ENCODE measurements at regions not wholly inside any gene's neighbourhood (a gene's known extent, or its start where the extent isn't known, plus 50 kb on each side); places are given as distances from the start of the nearest gene placed in this dataset.
"Not testable (repeated sequence)": the region's sequence is repeated elsewhere in the genome, so short reads cannot be mapped to it uniquely, and the experiment has no call there.

DNA sequence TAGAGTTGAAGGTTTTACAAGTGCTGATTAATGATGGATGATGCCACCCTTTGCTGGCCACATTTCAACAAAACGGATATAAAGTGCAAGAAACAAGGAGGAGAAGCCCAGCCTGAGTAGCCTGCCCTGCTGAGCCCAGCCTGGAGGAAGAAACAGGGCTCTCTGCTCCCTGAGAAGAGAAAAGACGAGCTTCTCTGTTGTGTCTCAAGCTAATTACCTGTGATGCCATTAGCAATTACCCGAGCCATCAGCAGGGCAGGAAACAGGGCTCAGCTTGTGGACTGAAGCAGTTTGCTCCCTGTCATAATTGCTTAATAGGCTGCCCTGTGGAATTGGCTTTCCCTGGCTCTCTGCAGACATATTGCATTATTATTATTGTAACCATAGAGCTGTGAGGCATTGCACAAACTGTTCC lies 709.3 kb upstream of the AUTS2 start:
- no peak for DNase-seq

DNA sequence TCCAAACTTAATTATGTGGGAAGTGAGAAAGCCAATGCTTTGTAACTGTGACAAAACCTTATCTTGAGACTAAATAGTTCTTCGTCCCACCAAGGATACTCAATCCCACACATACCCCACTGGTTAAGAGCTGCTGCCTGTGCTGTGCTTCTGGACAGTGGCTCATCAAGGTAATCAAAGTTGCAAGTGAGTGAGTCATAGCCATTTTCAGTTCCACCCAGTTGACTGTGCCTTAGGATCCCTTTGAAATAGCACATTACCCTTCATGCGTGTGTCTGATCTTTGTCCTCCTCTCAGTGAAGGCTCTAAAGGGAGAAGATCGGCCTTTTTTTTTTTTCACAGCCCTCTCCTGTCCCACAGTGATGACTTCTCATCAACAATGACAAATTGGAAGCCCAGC lies 706.0 kb upstream of the AUTS2 start:
- DNase-seq: no peak

DNA sequence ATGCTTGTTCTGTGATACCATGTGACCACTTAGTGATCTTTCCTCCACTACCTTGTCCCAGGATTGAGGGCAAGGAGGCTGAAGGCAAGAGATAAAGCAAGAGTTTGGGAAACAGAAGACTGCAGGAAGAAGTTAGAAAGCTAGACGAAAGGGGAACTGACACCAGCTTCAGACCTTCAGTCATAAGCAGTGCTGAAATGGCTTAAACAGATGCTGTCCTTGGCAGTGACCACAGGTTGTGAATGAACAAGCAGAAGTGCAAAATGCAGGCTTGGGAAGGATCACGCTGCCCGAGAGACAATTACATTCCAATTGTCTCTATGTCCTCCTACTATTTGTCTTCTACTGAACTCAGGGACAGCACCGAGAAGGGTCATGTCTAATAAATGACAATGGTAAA lies 704.9 kb upstream of the AUTS2 start:
- DNase-seq: no peak

DNA sequence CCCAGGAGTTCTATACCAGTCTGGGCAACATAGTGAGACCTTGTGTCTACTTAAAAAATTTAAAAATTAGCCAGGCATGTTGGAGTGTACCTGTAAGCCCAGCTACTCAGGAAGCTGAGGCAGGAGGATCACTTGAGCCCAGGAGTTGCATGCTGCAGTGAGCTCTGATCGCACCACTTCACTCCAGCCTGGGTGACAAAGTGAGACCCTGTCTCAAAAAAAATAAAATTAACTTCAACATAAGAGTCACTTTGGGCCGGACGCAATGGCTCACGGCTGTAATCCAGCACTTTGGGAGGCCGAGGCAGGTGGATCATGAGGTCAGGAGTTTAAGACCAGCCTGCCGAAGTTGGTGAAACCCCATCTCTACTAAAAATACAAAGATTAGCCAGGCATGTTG lies 699.1 kb upstream of the AUTS2 start:
- DNase-seq: not testable (repeated sequence)

DNA sequence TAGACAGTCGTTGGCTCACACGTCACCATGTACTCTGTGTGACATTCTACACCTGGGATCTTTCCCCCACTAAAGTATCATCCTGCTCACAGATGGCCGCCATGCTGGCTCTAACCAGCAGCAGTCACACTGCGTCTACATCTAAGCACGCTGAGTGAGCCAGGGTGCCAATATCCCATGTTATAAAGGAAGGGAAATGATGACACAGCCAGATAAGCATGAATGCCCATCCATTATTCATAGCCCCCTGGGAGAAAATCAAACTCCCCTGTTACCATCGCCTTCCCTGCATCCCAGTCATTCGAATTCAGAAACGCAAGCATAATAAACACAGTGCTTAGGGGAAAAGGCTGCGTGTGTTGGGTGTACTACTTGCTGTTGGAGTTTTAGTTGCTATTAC lies 698.2 kb upstream of the AUTS2 start:
- no peak for DNase-seq

DNA sequence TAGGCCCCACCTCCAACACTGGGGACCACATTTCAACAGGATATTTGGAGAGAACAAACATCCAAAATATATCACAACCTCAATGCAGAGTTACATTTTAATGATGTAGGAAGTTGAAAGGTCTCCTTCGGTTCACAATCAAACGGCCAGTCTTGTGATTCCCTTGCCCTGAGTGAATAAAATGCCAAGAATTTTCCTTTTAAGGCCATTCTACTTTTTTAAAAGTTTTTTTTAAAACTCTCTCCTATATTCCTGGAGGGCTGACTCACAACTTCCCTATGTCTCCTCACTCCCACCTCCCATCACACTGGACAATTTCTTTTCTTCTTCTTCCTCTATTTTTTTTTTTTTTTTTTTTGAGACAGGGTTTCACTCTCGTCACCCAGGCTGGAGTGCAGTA lies 693.6 kb upstream of the AUTS2 start:
- no peak for DNase-seq

DNA sequence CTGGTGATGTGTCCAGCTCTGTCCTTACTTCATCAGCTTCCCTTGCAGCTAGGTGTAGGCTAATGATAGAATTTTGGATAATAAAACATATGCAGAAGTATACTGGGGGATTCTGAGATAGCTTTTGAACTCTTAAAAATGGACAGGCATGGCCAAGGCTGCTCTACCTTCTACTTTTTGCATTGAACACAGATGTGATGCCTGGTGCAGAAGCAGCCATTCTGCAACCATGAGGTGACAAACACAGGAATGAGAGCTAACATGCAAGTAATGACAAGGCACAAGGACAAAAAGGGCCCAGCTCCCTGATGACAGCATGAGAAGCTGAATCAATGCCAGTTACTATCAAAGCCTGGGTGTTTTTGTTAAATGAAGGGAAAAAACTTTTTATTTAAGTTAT lies 686.5 kb upstream of the AUTS2 start:
- no peak for DNase-seq

DNA sequence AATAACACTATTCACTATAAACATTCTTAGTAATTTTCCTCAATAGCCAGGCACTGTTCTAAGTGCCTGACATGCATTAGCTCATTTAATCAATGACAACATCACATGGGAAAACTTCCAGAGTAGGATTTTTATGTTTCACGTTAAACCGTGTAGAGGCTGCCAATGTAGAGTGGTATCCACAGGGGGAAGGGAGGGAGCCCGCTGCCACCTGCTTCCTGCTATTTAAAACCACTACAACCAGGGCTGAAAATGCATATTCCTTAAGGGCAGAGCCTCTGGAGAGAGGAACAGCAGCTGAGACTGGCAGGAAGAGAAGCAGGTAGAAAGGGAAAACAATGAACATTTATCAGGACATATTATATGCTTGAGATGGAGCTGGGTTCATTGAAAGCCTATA lies 684.3 kb upstream of the AUTS2 start:
- DNase-seq: peak; percentile 35

DNA sequence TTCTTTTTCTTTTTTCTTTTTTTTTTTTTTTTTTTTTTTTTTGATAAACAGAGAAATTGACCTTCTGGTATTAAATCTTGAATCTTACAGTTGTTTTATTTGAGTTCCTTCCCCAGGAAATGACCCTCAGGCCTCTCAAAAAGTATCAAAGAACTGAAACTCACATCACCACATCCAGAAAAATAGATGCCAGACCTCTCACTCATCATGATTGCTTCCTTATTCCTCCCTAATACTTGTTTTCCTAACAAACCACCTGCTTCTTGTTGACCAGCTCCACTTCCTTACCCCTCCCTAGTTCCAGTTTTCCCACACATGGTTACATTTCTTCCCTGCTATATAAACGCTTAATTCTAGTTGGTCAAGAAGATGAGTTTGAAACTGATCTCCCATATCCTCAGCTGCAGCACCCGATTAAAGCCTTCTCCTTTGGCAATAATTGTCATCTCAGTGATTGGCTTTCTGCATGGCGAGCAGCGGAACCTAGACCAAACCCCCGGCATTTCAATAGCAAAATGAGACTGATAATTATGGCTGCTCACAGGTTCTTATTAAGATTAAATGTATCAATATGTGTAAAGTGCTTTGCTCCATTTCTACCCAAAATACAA lies 681.1 kb upstream of the AUTS2 start:
- DNase-seq: no peak

DNA sequence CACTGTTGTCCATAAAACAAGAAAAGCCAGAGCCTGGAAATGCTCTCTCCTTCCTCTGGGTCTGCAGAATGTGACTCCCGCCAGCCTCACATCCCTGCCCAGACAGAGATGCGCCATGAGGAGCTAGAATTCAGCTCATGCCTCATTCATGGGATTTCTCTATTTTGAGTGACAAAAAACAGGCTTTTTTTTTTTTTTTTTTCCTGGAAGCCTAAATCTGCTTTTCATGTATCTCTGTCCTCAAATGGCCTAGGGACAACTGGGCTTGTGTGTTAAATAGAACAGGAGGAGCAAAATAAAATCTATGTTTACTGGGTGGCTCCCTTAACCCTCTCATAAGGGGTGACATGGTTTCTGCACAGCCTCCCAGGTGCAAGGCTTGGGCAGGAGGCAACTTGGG lies 679.7 kb upstream of the AUTS2 start:
- DNase-seq: no peak

DNA sequence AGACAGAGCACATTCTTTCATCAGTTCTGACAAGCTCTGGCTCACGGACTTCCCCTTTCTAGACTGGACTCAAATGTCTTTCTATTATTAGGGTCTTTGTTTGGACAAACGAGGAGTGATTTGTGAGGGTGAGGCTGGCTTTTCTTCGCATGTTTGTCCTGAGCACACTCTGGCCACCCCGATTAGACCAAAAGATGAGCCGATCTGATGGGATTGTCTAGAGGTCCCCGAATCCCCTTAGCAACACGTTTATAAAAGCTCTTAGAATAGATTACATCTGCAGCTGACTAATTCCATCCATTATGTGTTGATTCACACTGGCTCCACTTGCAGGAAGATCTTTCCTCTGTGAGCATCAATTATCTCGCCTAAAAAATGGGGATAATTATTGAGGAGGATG lies 675.4 kb upstream of the AUTS2 start:
- DNase-seq: no peak

DNA sequence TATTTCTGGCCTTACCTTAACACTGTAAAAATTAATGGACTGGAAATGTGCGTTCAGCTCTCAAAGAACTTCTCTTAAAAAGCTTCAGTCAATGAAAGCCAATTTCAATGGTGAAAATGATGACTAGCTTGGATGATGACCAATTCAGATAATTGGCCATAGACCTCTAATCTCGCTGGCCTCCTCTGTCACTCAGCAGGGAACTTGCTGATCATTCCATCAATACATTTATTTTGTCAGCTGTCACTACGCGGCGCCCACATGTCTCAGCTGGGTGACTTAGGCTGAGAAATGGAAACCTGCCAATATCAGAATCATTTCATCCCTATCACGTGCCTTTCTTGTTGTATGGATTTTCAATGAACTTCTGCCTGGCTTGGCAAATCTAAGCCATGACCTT lies 673.0 kb upstream of the AUTS2 start:
- peak; percentile 65 for DNase-seq

DNA sequence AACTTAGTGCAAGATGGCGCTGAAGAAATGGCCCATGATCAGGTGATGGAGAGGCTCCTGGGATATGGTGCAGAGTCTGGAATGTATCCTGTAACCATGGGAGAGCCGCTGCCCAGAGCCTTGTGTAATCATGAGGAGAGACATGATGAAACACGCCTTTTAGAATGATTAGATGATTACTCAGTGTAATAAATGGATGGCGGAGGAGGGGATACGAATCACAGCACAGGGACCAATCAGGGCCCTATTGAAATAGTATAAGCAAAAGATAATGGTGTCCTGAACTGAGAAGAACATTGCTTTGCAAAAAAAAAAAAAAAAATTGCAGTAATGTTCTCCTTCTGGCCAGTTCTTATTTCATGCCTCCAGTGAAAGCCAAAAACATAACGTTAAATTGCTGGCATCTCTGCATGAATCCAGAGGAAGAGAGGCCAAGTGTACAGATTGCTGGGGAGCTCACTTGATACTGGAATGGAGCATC lies 668.5 kb upstream of the AUTS2 start:
- no peak for DNase-seq

DNA sequence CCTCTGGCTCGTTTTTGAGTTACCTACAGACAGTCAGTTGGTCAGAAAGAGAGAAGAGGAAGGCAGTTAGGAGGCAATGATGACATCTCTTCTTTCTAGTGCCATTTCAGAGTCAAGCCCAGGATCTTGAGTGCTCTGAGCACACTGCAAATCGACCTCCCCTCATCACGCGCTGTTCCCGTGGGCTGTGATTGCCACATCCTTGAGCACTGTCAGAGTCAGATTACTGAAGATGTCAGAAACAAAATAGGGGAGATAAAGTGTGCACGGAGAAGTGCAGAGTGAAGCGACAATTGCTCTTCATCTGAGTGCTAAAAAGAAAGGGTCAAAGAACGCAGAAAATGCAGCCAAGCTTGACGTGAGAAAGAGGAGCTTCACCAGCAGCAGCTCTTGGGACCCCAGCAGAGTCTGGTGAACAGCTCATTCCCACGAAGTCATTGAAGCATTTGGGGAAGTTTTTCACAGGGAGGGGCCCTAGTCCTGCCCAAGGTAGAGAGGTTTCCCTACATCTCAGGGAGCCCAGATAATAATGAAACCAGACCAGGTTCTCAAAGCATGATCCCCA lies 661.7 kb upstream of the AUTS2 start:
- peak; percentile 9 for DNase-seq

DNA sequence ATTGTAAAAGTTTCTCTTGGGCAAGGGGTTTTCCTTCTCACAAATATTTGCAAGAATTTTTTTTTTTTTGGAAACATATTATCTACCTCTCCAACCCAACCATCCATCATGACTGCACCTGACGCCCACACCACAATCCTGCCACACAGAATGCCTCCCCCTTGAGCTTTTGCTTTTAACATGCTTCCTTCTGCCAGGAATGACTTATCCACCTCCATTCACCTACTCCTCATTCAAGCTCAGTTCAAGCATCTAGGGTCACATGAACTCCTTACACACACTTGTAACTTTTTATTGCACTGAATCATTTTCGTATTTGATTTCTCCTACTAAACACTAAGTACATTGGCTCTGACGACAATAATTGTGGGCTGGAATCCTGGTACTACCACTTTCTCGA lies 660.1 kb upstream of the AUTS2 start:
- no peak for DNase-seq

DNA sequence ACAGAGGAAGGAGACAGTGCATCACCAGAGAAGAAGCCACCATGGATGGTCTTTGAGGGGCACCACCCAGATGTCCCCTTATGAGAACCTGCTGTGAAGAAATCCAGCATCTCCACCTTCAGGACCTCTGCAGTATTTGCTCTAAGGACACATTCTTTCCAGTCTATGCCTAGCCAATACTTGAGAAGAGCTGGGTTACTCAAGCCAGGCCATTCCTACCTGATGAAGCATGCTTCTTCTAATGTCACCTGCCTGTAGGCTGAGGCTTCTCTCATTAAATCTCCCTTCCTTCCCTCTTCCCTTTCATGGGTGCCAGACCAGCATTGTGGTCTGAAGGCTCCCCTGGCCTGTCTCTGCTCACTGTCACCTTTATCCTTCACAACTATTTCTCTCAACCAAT lies 654.5 kb upstream of the AUTS2 start:
- DNase-seq: no peak

DNA sequence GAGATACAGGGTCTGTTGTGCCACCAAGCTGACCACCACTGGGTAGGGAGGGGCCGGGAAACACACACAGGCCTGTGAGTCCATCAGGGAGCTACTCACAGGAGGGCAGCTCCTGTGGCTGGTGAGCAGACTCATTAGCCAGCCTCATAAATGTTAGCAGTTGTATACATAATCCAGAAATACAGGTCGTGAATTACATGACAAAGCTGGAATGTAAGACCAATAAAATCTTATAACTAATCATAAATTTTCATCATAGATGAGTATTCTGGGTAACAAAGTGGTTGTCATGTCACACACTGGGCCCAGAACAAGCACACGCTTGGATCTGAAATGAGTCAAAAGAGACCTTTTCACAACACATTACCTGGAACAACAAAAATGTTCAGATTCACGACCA lies 642.6 kb upstream of the AUTS2 start:
- no peak for DNase-seq

DNA sequence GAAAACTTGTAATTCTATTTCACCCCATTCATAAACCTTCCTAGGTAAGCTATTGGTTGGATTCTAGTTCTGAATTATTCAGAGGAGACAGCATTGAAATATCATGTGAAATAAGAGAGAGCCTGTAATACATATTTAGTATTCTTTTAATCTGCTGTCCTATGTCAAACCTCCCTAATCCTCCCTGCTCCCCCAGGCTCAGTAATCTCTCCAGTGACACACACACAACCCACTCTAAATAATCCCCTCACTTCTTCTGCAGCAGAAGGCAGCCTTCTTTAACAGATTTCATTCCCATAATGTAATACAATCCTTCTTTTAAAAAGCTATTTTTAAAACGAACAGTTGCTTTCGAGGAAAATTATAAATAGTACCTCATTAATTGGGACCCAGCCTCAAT lies 639.7 kb upstream of the AUTS2 start:
- DNase-seq: no peak

DNA sequence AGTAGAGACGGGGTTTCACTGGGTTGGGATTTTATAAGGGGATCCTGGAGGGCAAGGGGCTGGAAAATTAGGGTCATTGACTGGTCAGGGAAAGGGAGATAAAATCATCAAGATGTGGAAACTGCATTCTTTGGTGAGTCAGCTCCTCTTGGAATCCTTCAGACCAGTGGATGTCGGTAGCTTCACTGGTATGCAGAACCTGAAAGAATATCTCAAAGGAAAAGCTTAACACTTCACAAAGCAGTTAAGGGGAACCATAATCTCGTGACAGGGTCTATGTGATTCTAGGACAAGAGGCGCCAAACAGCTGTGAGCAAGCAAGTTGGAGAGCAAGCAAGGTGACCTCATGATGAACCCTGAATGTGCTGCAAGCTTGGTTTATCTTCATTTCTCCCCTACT lies 634.7 kb upstream of the AUTS2 start:
- DNase-seq: no peak

DNA sequence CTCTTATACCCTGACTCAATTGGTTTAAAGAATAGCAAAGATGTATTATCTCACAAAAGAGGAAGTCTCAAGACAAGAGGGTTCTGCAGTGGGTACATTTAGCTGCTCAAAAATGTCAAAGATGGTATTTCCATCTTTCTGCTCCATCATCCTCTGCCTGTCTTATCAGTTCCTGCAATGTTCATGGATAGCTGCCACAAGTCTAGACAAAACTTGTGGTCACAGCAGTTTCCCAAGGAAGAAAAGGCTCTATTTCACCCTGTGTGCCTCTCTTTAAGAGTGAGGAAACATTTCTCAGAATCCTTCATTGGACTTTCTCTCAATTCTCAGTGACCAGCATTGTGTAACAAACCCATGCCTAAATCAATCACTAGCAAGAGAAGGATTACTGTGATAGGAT lies 634.2 kb upstream of the AUTS2 start:
- no peak for DNase-seq

DNA sequence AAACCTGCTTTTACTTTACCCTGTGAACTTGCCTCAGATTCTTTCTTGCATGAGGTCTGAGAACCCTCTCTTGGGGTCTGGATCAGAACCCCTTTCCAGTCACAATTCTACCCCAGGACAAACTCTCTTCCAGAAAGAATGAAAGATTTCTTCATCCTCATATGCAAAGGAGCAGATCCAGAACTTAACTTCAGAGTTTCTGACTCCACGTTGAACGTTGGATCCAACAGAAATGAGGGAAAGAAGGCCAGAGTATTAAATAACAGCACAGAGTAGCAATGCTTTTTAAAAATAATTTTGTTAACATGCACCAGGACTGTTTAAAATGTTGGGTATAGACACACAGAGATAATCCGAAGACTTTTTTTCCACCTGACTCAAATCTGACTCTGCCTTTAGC lies 632.9 kb upstream of the AUTS2 start:
- DNase-seq: no peak

DNA sequence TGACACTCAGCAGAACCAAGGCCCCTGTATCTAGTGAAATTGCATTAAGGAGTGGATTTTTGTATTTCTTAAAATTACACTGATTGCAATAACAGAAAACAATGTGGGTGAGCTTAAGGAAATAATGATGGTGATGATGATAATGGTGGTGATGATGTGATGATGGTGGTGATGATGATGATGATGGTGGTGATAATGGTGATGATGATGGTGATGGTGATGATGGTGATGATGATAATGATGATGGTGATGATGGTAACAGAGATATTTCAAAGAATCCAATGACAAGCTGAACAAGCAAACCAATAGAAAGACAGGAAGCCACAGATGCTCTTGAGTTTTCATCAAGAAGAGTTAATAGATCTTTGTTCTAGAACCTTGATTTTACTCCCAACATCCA lies 630.7 kb upstream of the AUTS2 start:
- no peak for DNase-seq

DNA sequence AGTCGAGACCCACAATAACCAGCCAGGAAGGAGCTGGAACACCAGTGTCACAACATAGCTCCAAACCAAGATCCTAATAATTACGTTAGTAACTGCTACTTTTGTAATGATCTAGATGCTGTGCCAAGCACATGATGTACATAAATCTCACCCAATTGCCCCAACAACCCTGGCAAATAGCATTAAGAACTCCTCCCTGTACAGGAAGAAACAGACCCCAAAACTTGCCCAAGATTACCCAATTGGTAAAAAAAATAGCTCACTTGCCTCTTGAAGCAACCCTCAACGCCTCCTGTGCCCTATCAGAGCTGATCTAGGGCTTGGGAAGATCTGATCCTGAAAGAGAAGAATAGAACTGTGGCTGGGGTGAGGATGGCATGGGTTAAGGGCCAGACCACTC lies 628.7 kb upstream of the AUTS2 start:
- no peak for DNase-seq

DNA sequence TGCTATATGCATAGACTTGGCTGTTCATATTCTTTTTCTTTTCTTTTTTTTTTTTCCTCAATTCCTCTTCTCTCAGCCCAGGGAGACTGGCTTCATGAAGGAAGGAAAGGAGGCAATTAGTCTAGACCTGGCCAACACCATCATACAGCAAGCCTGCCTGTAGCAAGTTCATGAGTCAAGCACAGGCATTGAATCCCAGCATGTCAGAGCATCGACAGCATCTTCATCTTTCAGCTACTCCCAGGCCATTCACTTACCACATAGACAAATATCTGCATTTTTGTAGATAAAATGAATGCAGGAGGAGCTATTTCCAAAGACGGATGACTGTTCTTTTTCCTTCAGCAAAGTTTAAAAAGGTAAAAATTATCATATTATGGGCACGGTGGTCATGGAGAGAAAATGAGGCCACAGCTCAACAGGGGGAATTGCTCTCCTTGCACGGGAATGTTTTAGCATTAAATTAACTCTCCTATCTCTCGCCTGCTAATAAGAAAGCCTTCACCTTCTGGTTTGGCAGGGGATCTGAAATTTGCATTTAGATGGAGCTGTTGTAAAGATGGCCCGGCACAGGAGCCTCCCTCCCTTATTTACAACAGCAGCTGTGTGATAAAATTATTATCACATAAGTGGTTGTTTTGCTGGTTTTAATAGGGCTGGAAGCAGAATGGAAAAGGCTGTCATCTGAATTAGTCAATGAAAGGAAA lies 626.5 kb upstream of the AUTS2 start:
- DNase-seq: no peak

Data from NCI-H187 treated with DMSO at 0.1 percent for 48 hours (cell line).